ENCODE measurements at regions not wholly inside any gene's neighbourhood (a gene's known extent, or its start where the extent isn't known, plus 50 kb on each side); places are given as distances from the start of the nearest gene placed in this dataset.

- no peak for DNase-seq (ENCODE audit: low read depth)
- no peak for TF ChIP-seq CTCF (IDR thresholded peaks at IDR 0.05; ENCODE audit: insufficient read depth, low read length)
- no peak overlapping the region for H3K4me3 ChIP-seq (ENCODE audit: low read depth, low read length)
Observed at GRCh38 chr7:51590746-51591145, 274.1 kb upstream of the COBL start.

DNA sequence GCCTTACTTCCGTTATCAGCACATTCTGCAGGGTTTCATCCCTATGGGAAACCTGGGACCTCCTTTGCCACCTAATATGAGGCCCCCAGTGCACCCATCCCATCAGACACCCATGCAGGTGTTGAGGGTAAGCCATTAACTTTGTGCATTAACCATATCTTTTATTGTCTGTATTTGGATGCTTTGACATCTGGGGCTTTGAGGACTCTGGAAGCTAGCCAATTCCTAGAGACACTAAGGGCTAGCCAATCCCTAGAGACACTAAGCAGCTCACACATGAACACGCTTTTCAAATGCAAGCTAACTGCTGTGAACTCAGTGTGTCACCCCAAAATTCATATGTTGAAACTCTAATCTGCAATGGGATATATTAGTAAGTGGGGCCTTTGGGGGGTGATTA, 272.5 kb upstream of the COBL start:
- no peak for DNase-seq (ENCODE audit: low read depth)
- H3K4me3 ChIP-seq (ENCODE audit: low read depth, low read length) = no peak overlapping the region
- no peak for TF ChIP-seq CTCF (IDR thresholded peaks at IDR 0.05; ENCODE audit: insufficient read depth, low read length)

DNA sequence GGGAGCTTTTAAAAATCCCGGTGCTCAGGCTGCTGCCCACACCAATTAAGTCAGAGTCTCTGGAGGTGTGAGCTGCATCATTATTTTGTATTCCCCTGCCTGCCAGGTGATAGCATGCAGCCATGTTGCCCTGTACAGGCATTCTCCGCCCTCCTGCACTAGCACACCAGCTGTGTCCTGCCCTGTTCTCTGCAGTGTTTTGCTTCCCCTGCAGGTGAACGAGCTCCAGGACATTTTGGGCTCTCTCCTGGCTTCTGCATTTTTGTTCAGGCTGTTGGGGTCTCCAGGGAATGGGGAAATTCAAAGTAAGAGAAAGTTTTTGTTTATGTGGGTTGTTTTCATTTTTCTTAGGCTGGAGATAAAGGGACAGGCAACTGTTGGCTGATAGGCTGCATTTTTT, 271.0 kb upstream of the COBL start:
- no peak for TF ChIP-seq CTCF (IDR thresholded peaks at IDR 0.05; ENCODE audit: insufficient read depth, low read length)
- no peak for DNase-seq (ENCODE audit: low read depth)
- no peak overlapping the region for H3K4me3 ChIP-seq (ENCODE audit: low read depth, low read length)

DNA sequence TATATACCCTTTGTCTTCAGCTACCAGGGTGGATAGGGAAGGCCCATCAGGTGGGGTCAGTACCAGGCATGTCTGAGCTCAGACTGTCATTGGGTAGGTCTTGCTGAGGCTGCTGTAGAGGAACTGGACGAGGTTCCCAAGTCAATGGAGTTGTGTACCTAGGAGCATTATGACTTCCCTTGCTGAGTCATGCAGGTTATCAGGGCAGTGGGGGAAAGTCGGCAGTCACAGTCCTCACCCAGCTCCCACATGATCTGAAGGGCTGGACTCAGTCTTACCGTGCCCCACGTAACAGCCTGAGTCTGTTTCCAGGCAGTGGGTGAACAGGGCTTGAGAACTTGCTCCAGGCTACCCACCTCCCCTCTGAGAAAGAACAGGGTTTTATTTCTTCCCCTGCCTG, 260.8 kb upstream of the COBL start:
- TF ChIP-seq CTCF (IDR thresholded peaks at IDR 0.05; ENCODE audit: insufficient read depth, low read length) = no peak
- no peak for DNase-seq (ENCODE audit: low read depth)
- H3K4me3 ChIP-seq (ENCODE audit: low read depth, low read length) = no peak overlapping the region

- no peak for TF ChIP-seq CTCF (IDR thresholded peaks at IDR 0.05; ENCODE audit: insufficient read depth, low read length)
- no peak for DNase-seq (ENCODE audit: low read depth)
- H3K4me3 ChIP-seq (ENCODE audit: low read depth, low read length) = no peak overlapping the region
Observed at GRCh38 chr7:51569581-51569980, 253.0 kb upstream of the COBL start.

- no peak for DNase-seq (ENCODE audit: low read depth)
- TF ChIP-seq CTCF (IDR thresholded peaks at IDR 0.05; ENCODE audit: insufficient read depth, low read length) = no peak
- H3K4me3 ChIP-seq (ENCODE audit: low read depth, low read length) = no peak overlapping the region
Observed at GRCh38 chr7:51569176-51569575, 252.6 kb upstream of the COBL start.

- TF ChIP-seq CTCF (IDR thresholded peaks at IDR 0.05; ENCODE audit: insufficient read depth, low read length) = no peak
- DNase-seq (ENCODE audit: low read depth) = no peak
- H3K4me3 ChIP-seq (ENCODE audit: low read depth, low read length) = no peak overlapping the region
Observed at GRCh38 chr7:51551070-51551469, 234.5 kb upstream of the COBL start.

Measured in fibroblast of the aortic adventitia (primary cell).